GM18498 (cell line): ENCODE measurements at regions not wholly inside any gene's neighbourhood (a gene's known extent, or its start where the extent isn't known, plus 50 kb on each side); places are given as distances from the start of the nearest gene placed in this dataset.
"Not testable (repeated sequence)": the region's sequence is repeated elsewhere in the genome, so short reads cannot be mapped to it uniquely, and the experiment has no call there.

ENCODE experiments used
- ATAC-seq: cut with Tn5 transposase; IDR thresholded peaks from one replicate; pipeline ENCODE4 v1.9.1; 2021; ENCODE audit warnings: mild to moderate bottlenecking, moderate library complexity; ENCODE audit not compliant: unreplicated experiment

DNA sequence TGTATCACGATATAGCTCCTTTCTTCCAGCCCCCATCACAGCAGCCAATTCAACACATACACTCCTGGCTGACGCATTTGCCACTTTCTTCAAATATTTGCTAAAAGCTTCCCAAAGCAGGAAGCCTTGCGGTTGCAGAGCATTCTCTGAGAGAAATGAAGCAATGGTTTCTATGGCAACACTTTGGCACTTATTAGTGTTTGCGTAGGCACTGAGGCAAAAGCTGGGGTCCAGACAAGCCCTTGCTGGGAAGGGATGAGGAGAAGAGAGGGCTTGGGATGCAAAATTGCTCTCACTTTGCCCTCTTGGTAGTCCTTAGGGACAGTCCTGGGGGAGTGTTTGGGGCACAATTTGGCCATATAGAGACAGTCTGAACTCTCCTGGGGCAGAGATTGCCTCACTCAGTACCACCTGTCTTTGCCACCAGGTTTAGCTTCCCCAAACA, 55.0 kb upstream of the PAK3 start:
- ATAC-seq, result peak; percentile 77

DNA sequence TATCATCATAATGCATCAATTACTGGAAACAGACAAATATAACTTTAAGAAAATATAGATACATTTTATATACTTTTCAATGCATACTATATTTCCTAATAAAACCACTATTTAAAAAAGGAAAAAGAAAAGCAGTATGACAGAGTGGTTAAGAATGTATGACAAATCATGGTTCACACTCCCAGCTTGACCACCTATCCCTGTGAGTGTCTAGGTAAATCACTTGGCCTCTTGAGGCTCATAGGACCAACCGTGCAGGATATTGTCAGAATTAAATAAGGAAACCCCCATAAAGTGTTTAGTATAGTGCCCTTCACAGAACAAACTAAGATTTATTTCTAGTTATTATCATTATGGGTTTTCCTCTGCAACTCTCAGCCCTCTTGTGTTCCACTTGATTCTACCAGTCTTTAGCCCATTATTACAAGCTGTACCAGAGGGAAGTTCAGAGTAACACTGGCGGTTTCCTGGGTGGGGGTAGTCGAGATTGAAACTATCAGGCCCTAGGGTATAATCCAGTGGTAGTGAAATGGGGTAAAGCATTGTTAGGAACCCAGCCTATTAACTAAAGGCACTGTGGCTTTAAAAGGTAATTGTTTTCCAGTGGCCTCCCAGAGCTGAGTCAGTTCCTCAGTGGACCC, 55.5 kb upstream of the PAK3 start:
- ATAC-seq, result peak; percentile 44

DNA sequence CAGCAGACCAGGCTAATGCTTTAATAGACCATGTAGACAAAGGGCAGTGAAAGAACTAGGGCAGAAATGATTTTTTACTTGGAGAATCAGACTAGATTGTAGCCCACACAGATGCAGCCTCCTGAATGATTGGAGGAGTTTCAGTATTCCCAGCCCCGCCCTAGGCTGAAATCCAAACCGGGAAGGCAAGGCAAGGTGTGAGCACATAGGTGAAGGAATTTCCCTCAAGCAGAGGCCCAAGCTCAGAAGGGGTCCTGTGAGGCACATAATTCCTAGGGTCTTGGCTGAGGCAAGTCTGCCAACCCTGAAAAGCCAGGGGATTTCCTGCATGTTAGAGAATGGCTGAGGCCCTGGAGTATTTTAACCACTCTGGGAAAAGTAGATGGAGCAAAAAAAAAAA, 56.4 kb upstream of the PAK3 start:
- ATAC-seq, result no peak

DNA sequence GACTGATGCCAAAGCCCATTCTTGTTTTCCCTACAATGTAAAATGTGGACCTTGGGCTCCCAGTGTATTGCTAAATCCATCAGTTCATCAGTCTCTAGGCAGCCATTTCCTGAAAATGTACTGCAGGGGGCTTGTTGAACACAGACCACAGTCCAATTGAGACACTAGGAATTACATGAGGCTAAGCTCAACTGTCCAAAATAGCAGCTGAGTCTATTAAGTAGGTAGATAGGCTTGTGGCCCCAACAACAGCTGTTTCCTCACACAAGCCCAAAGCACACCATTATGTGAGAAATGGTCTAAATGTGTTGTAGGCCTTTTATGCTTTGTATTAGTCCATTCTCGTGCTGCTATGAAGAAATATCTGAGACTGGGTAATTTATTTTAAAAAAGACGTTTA, 60.0 kb upstream of the PAK3 start:
- no peak for ATAC-seq

DNA sequence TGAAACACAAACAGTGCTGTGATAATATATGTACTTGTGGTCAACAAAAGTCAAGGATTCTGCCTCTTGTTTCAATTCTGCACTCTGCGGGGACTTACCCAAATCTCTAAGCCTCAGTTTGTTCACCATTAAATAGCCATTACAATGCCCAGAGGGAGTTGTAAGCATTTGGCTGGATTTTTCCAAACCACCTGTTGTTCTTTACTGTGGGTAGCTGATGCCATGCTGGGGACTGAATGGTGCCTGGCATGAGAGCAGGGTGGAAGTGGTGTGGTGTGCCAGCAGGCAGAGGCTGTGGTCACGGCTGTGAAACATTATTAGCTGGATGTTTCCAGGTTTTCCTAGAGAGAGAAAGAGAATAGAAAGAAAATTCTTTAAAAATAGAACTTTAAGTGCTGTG, 60.7 kb upstream of the PAK3 start:
- ATAC-seq, result no peak

DNA sequence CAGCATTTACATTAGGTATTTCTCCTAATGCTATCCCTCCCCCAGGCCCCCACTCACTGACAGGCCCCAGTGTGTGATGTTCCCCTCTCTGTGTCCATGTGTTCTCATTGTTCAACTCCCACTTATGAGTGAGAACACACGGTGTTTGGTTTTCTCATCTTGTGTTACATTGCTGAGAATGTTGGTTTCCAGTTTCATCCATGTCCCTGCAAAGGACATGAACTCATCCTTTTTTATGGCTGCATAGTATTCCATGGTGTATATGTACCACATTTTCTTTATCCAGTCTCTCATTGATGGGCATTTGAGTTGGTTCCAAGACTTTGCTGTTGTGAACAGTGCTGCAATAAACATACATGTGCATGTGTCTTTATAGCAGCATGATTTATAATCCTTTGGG, 73.0 kb upstream of the PAK3 start:
- not testable (repeated sequence) for ATAC-seq

DNA sequence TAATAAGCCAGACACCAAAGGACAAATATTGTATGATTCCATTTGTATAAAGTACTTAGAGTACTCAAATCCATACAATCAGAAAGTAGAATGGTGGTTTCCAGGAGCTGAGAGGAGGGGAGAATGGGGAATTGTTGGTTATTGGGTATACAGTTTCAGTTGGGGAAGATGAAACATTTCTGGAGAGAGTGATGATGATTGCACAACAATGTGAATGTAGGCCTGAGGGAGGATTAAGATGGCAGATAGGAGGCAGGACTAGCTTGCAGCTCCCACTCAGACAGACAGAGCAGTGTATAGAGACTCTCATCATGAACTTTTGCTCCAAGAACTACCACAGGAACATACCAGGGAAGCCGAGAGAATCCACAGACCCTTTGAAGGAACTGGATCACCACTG, 75.7 kb upstream of the PAK3 start:
- no peak for ATAC-seq

DNA sequence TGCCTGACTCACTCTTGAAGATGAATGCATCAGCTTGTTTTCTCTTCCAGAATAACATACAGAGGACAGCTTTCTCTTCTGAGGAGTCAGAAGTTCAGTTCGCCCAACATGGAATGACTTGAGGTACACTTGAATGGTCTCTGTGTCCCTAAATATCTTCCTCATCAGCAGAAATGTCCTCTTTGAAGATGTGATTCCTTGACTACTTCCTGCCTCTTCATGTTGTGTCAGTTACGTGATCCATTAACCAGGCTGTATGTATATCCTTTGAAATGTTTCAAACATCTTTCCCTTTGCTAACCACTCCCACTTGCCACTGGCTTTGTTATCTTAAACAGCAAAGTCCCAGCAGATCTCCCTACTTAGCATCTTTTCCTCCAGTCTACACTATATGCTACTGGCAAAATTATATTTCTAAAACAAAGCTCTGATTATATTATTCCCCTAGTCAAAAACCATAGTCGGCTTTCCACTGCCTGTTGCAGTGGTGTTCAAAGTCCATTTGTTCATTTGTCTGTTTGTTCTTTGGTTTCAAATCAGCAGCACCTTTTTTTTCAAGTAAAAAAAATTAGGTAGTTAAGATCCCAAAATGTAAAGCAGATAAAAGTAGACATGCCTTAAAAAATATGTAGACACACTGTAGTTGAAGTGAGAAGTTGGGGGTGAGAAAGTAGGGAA, 82.1 kb upstream of the PAK3 start:
- ATAC-seq, result no peak

DNA sequence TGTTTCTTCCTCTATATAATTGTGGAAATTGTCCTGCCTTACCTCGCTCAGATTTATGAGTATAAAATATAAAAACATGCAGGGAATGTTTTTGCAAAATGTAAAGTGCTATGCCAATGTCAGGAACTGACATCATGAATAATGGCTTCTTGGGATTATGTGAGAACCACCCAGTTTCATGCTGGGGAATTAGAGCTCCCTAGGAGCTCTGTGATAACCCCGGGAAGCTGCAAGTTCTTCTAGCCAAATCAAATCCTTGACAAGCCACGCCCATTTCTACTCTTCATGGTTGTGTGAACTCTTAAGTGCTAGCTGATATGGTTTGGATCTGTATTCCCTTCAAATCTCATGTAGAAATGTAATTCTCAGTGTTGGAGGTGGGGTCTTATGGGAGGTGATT, 85.9 kb upstream of the PAK3 start:
- ATAC-seq, result no peak

DNA sequence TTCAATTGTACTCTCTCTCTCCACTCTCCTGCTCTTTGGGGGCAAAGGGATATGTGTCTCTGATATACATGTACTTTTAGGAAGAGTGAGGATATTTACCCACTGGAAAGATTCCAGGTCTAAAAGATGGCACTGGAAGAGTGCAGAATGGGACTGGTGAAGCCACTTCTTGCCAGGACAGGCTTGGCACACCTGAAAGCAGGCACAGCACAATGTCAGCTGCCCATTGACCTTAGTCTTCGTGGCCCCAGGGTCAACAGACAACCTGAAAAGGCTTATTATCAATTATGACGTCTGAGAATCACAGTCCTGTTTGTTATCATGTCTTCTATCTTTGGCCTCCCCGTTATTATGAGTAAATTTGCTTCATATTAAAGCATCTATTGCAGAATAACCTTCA, 86.7 kb upstream of the PAK3 start:
- no peak for ATAC-seq

DNA sequence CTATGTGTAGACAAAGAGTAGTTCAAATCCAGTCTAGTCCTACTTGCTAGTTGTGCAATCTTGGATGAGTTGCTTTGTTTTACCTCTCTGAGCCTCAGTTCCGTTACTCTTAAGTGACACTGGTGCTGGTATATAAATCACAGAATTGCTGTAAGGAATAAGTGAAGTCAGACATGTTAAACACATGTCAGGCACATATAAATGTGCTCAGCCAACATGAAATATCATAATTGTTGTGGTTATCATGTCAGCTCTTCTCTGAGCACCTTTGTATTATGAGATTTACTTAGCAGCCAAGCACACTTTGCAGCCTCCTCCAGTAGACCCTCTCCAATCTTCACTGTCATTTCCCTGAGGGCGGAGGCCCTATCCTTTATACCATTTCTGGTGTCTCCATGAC, 87.9 kb upstream of the PAK3 start:
- no peak for ATAC-seq

DNA sequence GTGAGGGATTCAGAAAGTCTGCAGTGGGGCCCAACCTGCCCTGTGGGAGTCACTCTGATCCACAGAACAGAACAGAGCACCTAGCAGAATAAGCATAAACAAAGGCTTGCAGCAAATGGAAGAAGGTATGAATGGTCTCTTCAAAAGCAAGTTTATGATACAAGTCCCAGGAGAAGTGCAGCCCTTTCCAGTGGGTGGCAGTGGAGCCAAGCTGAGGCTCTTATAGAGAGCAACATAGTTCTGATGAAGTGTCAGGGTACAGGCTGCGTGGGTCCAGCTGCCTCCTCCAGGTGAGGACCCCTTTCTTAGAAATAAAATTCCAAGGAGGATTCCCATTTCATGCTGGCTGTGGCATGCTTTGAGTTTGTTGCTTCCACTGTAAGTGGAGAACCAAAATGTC, 88.8 kb upstream of the PAK3 start:
- ATAC-seq, result no peak

DNA sequence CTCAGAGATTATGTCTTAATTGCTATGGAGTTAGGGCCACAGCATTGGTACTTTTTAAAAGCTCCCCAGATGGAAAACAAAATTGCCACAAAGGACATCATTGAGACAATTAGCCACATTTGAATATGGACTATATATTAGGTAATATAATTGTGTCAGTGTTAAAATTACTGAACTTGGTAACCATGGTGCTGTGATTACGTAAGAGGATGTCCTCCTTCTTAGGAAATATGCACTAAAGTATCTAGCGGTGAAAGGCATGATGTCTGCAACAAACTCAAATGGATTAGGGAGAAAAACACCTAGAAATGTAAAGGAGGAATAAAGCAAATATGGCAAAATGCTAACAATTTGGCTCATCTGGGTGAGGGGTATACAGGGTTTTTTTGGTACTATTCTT, 89.9 kb upstream of the PAK3 start:
- ATAC-seq, result no peak

DNA sequence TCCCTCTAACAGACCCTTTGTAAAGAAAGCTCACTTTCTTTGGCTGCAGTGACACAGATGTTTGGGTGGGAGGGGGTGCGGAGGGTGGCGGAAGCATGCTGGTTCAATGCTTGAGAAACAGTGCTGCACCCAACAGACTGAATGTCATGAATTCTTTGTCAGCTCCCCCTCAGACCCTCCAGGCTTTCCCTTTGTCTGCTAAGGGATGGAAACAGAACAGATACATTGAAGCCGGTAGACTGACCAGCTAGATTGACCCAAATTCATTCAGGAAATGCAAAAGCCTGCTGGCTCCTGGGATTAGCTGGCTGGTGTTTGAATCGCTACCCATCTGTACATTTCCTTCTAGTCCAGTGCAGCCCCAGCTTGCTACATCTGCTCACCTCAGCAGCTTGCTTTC, 90.8 kb upstream of the PAK3 start:
- no peak for ATAC-seq

DNA sequence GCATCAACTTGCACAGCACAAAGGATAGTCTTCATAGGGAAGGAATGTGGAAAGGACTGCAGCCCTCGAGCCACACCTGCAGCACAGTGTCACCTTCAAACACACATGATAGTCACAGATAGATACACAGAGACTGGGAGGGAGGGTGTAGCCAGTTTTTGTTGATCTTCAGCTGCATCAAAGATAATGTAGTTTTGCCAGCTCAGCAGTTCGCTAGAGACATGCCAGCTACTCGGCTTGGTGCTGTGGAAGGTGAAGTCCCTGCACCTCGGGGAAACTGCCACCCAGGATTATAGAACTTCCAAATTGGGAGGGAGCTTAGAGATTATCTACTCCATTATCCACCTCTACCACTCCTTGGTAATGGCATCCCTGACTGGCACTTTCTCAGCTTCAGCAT, 92.9 kb upstream of the PAK3 start:
- ATAC-seq, result no peak

DNA sequence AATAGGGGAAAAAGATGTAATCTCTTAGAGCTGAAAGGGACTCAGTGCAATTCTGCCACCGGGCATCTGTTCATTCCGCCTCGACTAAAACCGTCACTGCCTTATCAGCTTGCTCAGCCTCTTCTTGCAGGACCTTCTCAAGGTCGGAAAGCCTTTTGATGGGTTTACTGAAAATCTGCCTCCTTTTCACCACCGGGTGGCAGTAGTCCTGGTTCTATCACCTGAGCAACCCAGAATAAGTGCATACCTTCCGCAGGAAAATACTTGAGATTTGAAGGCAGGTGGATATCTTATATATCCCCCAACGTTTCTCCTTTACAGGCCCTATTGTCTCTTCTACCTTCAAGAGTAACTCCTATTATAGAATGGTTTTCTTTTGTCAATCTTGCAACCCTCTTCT, 103.4 kb upstream of the PAK3 start:
- peak; percentile 56 for ATAC-seq

DNA sequence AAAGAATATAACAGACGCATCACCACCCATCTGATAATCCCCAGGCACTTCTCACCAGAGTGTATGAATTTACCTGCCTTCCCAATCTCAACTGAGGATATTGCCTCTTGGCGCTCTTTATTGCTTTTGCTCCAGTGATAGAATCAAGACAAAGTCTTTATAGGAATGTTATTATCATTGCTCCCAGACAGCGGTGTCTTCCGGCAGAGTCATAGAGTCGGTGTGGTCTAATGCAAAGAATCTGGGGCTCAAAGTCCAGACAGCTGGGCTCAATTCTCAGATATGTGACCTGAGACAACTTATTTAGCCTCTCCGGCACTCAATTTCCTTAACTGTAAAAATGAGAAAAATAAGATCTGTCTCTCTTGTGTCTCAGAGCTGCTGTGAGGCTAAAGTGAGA, 106.1 kb upstream of the PAK3 start:
- no peak for ATAC-seq

DNA sequence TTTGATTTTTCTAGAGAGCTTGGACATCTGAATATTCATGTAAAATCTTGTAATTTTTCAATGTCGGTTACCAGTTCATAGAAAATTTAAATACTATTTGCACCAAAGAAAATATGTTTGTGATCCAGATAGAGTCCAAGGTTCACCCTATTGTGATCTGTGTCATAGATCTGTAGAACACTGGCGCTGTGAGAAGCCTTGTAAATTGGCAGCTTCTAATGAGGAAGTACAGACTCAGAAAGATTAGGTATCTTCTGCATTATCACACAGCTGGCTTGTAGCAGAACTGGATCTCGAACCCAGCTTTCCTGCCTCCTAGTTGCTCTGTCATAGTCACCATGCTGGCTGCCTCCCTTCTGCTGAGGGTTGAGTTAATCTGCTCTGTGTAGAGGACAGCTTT, 106.5 kb upstream of the PAK3 start:
- ATAC-seq, result no peak

DNA sequence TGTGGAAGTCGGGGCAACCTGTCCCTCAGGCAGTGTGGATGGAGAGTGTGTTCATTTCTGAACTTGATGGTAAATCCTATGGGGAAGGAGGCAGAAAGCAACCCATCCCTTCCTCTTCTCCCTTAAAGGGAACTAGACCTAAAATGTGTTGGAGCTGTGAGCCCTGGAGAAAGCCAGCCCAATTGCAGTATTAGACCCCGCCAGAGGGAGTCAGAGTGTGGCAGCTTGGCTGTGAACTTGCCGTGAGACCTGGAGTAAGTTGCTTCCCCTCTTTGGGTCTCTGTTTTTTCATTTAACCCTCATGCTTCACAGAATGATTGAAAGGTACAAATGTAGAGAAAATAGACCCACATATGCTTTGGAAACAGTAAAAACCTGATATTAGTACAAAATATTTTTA, 108.7 kb upstream of the PAK3 start:
- ATAC-seq, result no peak

DNA sequence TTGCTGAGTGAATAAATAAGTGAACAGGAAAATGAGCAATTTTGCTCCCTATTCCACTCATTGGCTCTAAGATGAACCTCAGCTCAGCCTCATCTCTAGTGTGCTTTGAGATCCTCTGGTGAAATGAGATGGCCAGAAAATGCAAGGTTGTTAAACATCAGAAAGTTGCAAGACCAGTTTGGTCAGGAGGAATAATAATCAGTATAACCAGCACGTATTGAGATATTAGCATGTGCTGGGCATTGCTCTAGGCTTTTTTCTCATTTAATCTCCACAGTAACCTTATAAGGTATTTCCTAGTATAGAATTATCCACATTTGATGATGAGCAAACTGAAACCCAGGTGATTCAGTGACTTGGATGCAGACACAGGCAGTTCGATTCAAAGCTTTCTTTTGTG, 110.5 kb upstream of the PAK3 start:
- ATAC-seq, result no peak

DNA sequence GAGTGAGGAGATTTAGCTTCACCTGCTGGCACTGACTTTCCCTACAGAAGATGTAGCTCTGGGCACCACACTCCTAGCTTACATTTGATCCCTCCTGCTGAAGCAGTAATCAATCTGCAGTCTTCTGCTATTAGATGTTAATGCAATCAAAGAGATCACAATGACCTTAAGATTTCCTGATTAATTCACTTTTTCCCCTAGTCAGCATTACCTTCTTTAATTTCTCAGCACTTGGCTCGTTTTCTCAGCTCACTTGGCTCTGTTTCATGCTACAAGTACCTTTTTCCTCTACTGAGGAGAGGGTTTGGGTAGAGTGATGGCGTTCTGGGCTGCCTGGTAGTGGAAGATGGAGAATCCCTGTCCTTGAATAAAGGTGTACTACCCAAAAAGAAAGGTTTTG, 113.0 kb upstream of the PAK3 start:
- ATAC-seq, result no peak

DNA sequence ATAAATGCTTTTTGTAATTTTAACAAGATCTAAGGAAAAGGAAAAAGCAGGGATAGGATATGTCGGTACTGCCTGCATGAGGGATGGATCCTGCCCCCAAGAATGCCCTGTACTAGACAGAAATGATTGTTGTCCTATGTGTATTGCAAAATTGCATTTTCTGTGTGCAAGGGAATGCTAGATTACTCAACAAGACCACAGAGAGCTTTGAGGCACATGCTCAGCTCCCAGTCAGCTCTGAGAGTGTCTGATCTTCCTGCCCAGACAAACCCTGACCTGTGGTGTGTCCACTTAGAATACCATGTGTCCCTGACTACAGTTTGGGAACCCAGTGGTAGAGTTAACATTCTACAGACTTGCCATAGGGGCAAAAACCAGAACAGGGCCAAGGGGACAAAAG, 129.2 kb upstream of the PAK3 start:
- ATAC-seq, result no peak

DNA sequence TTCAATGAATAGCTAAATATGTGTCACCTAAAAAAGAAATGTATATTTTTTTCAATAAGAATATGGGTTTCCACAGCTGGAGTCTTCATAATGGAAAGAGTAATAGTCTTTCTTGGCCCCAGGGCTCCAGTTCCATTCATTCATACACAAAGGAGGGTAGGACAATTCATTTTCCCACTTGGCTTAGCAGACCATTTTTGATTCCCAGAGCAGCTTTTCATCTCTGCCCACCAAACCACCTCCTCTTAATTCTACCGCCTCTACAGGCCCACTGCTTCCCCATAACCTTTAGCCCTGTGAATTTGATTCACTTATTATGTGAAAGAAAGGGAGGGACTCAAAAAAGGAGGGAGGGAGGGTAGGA, 129.9 kb upstream of the PAK3 start:
- no peak for ATAC-seq
